PFSK-1 (cell line): ENCODE measurements at regions not wholly inside any gene's neighbourhood (a gene's known extent, or its start where the extent isn't known, plus 50 kb on each side); places are given as distances from the start of the nearest gene placed in this dataset.

Experiments used
- POLR2AphosphoS5 ChIP-seq: IDR thresholded peaks from 2 replicates; pipeline ENCODE4 v1.6.1; 2012; ENCODE audit warnings: low read depth, mild to moderate bottlenecking, control low read depth, low read length, moderate library complexity
- SIN3A ChIP-seq: IDR thresholded peaks from 2 replicates; pipeline ENCODE4 v1.6.1; 2012; ENCODE audit warnings: mild to moderate bottlenecking, low read length, moderate library complexity, borderline replicate concordance; ENCODE audit not compliant: insufficient read depth
- TAF1 ChIP-seq: IDR thresholded peaks from 2 replicates; pipeline ENCODE4 v1.6.1; 2012; ENCODE audit warnings: low read length, control low read depth, borderline replicate concordance; ENCODE audit not compliant: insufficient read depth
- TF ChIP-seq, protein P1 (sequence below), 2 experiments: IDR thresholded peaks; 2 replicates each; pipeline versions ENCODE4 v1.6.1 to v1.8.0; 2011 to 2012; ENCODE audit warnings: low read depth in 2 of 2, low read length in 2 of 2, control low read depth in 1 of 2, inconsistent platforms in 1 of 2, mild to moderate bottlenecking in 1 of 2, moderate library complexity in 1 of 2; ENCODE audit not compliant: insufficient read depth in 1 of 2

DNA sequence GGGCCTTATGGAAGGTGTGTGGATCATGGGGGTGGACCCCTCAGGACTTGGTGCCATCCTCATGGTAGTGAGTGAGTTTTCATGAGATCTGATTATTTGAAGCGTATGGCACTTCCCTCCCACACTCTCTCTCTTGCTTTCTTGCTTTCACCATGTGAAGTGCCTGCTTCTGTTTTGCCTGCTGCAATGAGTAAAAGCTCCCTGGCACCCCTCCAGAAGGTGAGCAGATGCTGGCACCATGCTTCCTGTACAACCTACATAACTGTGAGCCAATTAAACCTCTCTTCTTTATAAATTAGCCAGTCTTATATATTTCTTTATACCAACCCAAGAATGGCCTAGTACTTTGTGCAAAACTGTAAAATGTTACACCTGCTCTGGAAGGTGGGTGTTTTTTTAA is 396.8 kb upstream of the HS3ST5 start:
- TF ChIP-seq TAF1 (no peak), POLR2AphosphoS5 (no peak), SIN3A (no peak)
- TF ChIP-seq, protein P1, sequence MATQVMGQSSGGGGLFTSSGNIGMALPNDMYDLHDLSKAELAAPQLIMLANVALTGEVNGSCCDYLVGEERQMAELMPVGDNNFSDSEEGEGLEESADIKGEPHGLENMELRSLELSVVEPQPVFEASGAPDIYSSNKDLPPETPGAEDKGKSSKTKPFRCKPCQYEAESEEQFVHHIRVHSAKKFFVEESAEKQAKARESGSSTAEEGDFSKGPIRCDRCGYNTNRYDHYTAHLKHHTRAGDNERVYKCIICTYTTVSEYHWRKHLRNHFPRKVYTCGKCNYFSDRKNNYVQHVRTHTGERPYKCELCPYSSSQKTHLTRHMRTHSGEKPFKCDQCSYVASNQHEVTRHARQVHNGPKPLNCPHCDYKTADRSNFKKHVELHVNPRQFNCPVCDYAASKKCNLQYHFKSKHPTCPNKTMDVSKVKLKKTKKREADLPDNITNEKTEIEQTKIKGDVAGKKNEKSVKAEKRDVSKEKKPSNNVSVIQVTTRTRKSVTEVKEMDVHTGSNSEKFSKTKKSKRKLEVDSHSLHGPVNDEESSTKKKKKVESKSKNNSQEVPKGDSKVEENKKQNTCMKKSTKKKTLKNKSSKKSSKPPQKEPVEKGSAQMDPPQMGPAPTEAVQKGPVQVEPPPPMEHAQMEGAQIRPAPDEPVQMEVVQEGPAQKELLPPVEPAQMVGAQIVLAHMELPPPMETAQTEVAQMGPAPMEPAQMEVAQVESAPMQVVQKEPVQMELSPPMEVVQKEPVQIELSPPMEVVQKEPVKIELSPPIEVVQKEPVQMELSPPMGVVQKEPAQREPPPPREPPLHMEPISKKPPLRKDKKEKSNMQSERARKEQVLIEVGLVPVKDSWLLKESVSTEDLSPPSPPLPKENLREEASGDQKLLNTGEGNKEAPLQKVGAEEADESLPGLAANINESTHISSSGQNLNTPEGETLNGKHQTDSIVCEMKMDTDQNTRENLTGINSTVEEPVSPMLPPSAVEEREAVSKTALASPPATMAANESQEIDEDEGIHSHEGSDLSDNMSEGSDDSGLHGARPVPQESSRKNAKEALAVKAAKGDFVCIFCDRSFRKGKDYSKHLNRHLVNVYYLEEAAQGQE (IDR thresholded peaks at IDR 0.05; ENCODE audit: insufficient read depth in 1 of 2, low read depth in 2 of 2, low read length in 2 of 2): no peak
